B cell (primary cell): ENCODE measurements at regions not wholly inside any gene's neighbourhood (a gene's known extent, or its start where the extent isn't known, plus 50 kb on each side); places are given as distances from the start of the nearest gene placed in this dataset.

ENCODE experiments used
- CTCF ChIP-seq: fragments of 200-600 bp; IDR thresholded peaks from one replicate; pipeline ENCODE4 v1.8.0; 2022; ENCODE audit warnings: antibody characterized with exemption, mild to moderate bottlenecking
- EZH2 ChIP-seq: IDR thresholded peaks from 2 replicates; pipeline ENCODE4 v1.6.1; 2012; ENCODE audit warnings: borderline replicate concordance, low read depth, mild to moderate bottlenecking, moderate library complexity, low read length; ENCODE audit not compliant: insufficient read depth, poor library complexity, severe bottlenecking

GRCh38 chr5:73301208-73301901 lies 128.4 kb downstream of the TMEM174 start:
- TF ChIP-seq CTCF (no peak), EZH2 (no peak)
